H1 (cell line): ENCODE measurements at regions not wholly inside any gene's neighbourhood (a gene's known extent, or its start where the extent isn't known, plus 50 kb on each side); places are given as distances from the start of the nearest gene placed in this dataset.

Source experiments
- BACH1 ChIP-seq: IDR thresholded peaks from 2 replicates; pipeline ENCODE4 v1.6.1; 2012; ENCODE audit warnings: low read length, improper control_type of control experiment
- CBX5 ChIP-seq: fragments of 300-800, 300-1000 bp; sonication (generic); IDR thresholded peaks from 2 replicates; pipeline ENCODE4 v1.7.1; 2016; ENCODE audit warnings: antibody characterized with exemption, low read length, low read depth
- CHD1 ChIP-seq: IDR thresholded peaks from 2 replicates; pipeline ENCODE4 v1.6.1; 2012; ENCODE audit warnings: low read depth, low read length, improper control_type of control experiment
- GTF2F1 ChIP-seq: IDR thresholded peaks from 2 replicates; pipeline ENCODE4 v1.6.1; 2012; ENCODE audit warnings: low read depth, low read length, improper control_type of control experiment, borderline replicate concordance
- POU5F1 ChIP-seq: IDR thresholded peaks from 2 replicates; pipeline ENCODE4 v1.6.1; 2011; ENCODE audit warnings: low read depth, mild to moderate bottlenecking, low read length, moderate library complexity
- RXRA ChIP-seq: IDR thresholded peaks from 2 replicates; pipeline ENCODE4 v1.6.1; 2011; ENCODE audit warnings: low read depth, mild to moderate bottlenecking, low read length, moderate library complexity; ENCODE audit not compliant: insufficient read depth
- SRF ChIP-seq: IDR thresholded peaks from 2 replicates; pipeline ENCODE4 v1.6.1; 2011; ENCODE audit warnings: mild to moderate bottlenecking, low read depth, low read length, moderate library complexity
- ZNF274 ChIP-seq: IDR thresholded peaks from 2 replicates; pipeline ENCODE4 v1.7.0; 2012; ENCODE audit warnings: low read length, borderline replicate concordance; ENCODE audit errors: extremely low read depth
- TF ChIP-seq, protein P1 (sequence below): fragments of 300-600 bp; sonication (generic); IDR thresholded peaks from 2 replicates; pipeline ENCODE4 v1.7.1; 2012; ENCODE audit warnings: low read length, moderate library complexity, mild to moderate bottlenecking, inconsistent platforms; ENCODE audit not compliant: insufficient replicate concordance

DNA sequence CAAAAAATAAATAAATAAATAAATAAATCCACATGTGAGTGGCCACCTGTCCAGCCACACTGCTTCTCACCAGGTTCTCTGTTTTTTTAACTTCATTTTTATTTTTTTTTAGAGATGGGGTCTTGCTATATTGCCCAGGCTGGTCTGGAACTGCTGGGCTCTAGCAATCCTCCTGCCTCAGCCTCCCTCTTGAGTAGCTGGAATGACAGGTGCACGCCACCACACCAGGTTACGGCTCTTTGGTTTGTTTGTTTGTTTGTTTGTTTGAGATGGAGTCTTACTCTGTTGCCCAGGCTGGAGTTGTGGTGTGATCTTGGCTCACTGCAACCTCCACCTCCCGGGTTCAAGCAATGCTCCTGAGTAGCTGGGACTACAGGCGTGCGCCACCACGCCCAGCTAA, 94.5 kb upstream of the CACNA1A start (continued):
- TF ChIP-seq, protein P1, sequence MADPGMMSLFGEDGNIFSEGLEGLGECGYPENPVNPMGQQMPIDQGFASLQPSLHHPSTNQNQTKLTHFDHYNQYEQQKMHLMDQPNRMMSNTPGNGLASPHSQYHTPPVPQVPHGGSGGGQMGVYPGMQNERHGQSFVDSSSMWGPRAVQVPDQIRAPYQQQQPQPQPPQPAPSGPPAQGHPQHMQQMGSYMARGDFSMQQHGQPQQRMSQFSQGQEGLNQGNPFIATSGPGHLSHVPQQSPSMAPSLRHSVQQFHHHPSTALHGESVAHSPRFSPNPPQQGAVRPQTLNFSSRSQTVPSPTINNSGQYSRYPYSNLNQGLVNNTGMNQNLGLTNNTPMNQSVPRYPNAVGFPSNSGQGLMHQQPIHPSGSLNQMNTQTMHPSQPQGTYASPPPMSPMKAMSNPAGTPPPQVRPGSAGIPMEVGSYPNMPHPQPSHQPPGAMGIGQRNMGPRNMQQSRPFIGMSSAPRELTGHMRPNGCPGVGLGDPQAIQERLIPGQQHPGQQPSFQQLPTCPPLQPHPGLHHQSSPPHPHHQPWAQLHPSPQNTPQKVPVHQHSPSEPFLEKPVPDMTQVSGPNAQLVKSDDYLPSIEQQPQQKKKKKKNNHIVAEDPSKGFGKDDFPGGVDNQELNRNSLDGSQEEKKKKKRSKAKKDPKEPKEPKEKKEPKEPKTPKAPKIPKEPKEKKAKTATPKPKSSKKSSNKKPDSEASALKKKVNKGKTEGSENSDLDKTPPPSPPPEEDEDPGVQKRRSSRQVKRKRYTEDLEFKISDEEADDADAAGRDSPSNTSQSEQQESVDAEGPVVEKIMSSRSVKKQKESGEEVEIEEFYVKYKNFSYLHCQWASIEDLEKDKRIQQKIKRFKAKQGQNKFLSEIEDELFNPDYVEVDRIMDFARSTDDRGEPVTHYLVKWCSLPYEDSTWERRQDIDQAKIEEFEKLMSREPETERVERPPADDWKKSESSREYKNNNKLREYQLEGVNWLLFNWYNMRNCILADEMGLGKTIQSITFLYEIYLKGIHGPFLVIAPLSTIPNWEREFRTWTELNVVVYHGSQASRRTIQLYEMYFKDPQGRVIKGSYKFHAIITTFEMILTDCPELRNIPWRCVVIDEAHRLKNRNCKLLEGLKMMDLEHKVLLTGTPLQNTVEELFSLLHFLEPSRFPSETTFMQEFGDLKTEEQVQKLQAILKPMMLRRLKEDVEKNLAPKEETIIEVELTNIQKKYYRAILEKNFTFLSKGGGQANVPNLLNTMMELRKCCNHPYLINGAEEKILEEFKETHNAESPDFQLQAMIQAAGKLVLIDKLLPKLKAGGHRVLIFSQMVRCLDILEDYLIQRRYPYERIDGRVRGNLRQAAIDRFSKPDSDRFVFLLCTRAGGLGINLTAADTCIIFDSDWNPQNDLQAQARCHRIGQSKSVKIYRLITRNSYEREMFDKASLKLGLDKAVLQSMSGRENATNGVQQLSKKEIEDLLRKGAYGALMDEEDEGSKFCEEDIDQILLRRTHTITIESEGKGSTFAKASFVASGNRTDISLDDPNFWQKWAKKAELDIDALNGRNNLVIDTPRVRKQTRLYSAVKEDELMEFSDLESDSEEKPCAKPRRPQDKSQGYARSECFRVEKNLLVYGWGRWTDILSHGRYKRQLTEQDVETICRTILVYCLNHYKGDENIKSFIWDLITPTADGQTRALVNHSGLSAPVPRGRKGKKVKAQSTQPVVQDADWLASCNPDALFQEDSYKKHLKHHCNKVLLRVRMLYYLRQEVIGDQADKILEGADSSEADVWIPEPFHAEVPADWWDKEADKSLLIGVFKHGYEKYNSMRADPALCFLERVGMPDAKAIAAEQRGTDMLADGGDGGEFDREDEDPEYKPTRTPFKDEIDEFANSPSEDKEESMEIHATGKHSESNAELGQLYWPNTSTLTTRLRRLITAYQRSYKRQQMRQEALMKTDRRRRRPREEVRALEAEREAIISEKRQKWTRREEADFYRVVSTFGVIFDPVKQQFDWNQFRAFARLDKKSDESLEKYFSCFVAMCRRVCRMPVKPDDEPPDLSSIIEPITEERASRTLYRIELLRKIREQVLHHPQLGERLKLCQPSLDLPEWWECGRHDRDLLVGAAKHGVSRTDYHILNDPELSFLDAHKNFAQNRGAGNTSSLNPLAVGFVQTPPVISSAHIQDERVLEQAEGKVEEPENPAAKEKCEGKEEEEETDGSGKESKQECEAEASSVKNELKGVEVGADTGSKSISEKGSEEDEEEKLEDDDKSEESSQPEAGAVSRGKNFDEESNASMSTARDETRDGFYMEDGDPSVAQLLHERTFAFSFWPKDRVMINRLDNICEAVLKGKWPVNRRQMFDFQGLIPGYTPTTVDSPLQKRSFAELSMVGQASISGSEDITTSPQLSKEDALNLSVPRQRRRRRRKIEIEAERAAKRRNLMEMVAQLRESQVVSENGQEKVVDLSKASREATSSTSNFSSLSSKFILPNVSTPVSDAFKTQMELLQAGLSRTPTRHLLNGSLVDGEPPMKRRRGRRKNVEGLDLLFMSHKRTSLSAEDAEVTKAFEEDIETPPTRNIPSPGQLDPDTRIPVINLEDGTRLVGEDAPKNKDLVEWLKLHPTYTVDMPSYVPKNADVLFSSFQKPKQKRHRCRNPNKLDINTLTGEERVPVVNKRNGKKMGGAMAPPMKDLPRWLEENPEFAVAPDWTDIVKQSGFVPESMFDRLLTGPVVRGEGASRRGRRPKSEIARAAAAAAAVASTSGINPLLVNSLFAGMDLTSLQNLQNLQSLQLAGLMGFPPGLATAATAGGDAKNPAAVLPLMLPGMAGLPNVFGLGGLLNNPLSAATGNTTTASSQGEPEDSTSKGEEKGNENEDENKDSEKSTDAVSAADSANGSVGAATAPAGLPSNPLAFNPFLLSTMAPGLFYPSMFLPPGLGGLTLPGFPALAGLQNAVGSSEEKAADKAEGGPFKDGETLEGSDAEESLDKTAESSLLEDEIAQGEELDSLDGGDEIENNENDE: no peak
- no peak for TF ChIP-seq SRF
- no peak for TF ChIP-seq POU5F1
- no peak for TF ChIP-seq CBX5
- TF ChIP-seq CHD1: no peak
- no peak for TF ChIP-seq GTF2F1
- TF ChIP-seq RXRA: no peak
- no peak for TF ChIP-seq BACH1
- TF ChIP-seq ZNF274: no peak
